GM12878 (cell line): ENCODE measurements at regions not wholly inside any gene's neighbourhood (a gene's known extent, or its start where the extent isn't known, plus 50 kb on each side); places are given as distances from the start of the nearest gene placed in this dataset.

ENCODE experiments used
- ATAC-seq: fragments of 200-7000 bp; cut with Tn5 transposase; 3 replicates; pipeline ENCODE4 v1.9.1; 2020; ENCODE audit warnings: mild to moderate bottlenecking, moderate library complexity
- BruUV-seq: library from RNA; stranded (reverse); fragments of 400-500 nt; replicated peaks from 2 replicates; lab custom pipeline; 2021; lab: Mats Ljungman, UMichigan
- CTCF ChIA-PET: fragments of 300-600 bp; sonication (Branson Sonifier 250); formaldehyde crosslinking; extraction: SDS; loops from one replicate; lab custom pipeline; 2021; ENCODE audit warnings: inconsistent platforms; lab: Yijun Ruan, JAX
- POLR2A ChIA-PET: fragments of 350-600 bp; formaldehyde crosslinking; extraction: SDS; loops from one replicate; lab custom pipeline; 2021; ENCODE audit warnings: inconsistent platforms; lab: Charles Lee
- RAD21 ChIA-PET: fragments of 300-600 bp; sonication (Branson Sonifier 250); formaldehyde crosslinking; loops from one replicate; lab custom pipeline; 2023; ENCODE audit warnings: antibody characterized with exemption; ENCODE audit not compliant: unreplicated experiment; lab: Charles Lee
- SMC1A ChIA-PET: fragments of 300-600 bp; sonication (Branson Sonifier 250); formaldehyde crosslinking; loops from one replicate; lab custom pipeline; 2023; ENCODE audit not compliant: unreplicated experiment, uncharacterized antibody; lab: Charles Lee
- DNase-seq: peaks from one replicate; pipeline ENCODE4 v3.0.0-alpha.2; 2011; ENCODE audit warnings: low read depth, low spot score
- FAIRE-seq: peaks from 3 replicates; lab custom pipeline; 2011; peaks lifted over from hg19 to GRCh38; lab: Jason Lieb, UNC
- H2AFZ ChIP-seq: 2 replicates; pipeline ENCODE4 v1.6.0; 2011; ENCODE audit warnings: low read depth, low read length, control low read depth; ENCODE audit not compliant: control insufficient read depth
- H3K27ac ChIP-seq: 2 replicates; pipeline ENCODE4 v1.5.1; 2011; ENCODE audit warnings: control low read depth; ENCODE audit not compliant: control insufficient read depth, insufficient read depth
- H3K27me3 ChIP-seq, 2 experiments: replicated peaks in 1 of 2; 2 replicates each; pipeline versions ENCODE4 v1.6.0 to v1.6.1; 2011; ENCODE audit warnings: low read length in 1 of 2; ENCODE audit not compliant: control insufficient read depth in 2 of 2, insufficient read depth in 2 of 2
- H3K36me3 ChIP-seq, 2 experiments: 2 replicates each; pipeline ENCODE4 v1.5.1; 2011; ENCODE audit warnings: low read length in 1 of 2; ENCODE audit not compliant: control insufficient read depth in 2 of 2, insufficient read depth in 2 of 2
- H3K4me1 ChIP-seq: 2 replicates; pipeline ENCODE4 v1.6.1; 2011; ENCODE audit warnings: mild to moderate bottlenecking, low read length, moderate library complexity, mixed read lengths; ENCODE audit not compliant: control insufficient read depth, insufficient read depth
- H3K4me2 ChIP-seq: 2 replicates; pipeline ENCODE4 v1.6.0; 2011; ENCODE audit warnings: control low read depth; ENCODE audit not compliant: control insufficient read depth, insufficient read depth
- H3K4me3 ChIP-seq: fragments of 200-600 bp; sonication (generic); 2 replicates; pipeline ENCODE4 v1.5.1; 2016
- H3K79me2 ChIP-seq: 2 replicates; pipeline ENCODE4 v1.6.0; 2011; ENCODE audit warnings: low read length; ENCODE audit not compliant: control insufficient read depth, insufficient read depth
- H3K9ac ChIP-seq: 2 replicates; pipeline ENCODE4 v1.8.0; 2011; ENCODE audit warnings: low read length, control low read depth, mixed read lengths; ENCODE audit not compliant: control insufficient read depth, insufficient read depth
- H3K9me3 ChIP-seq: replicated peaks from 3 replicates; pipeline ENCODE4 v1.5.1; 2011; ENCODE audit warnings: mild to moderate bottlenecking, low read length; ENCODE audit not compliant: control insufficient read depth, insufficient read depth
- H4K20me1 ChIP-seq: 2 replicates; pipeline ENCODE4 v1.6.0; 2011; ENCODE audit not compliant: control insufficient read depth, insufficient read depth
- ASH2L ChIP-seq: fragments of 300-600, 200-600 bp; sonication (generic); IDR thresholded peaks from 2 replicates; pipeline ENCODE4 v1.6.1; 2017; ENCODE audit warnings: low read depth, mild to moderate bottlenecking, borderline replicate concordance
- CHD1 ChIP-seq: IDR thresholded peaks from 2 replicates; pipeline ENCODE4 v1.6.1; 2012; ENCODE audit warnings: low read depth, low read length, improper control_type of control experiment
- GABPA ChIP-seq: IDR thresholded peaks from 2 replicates; pipeline ENCODE4 v1.6.1; 2014; ENCODE audit warnings: antibody characterized with exemption, low read depth, mild to moderate bottlenecking, inconsistent platforms
- GATAD2B ChIP-seq: fragments of 450-650 bp; conservative IDR thresholded peaks from 2 replicates; pipeline ENCODE4 v1.6.1; 2017; ENCODE audit warnings: low read depth, mild to moderate bottlenecking, moderate library complexity
- HCFC1 ChIP-seq: fragments of 150-350 bp; IDR thresholded peaks from 2 replicates; pipeline ENCODE4 v1.6.1; 2014; ENCODE audit warnings: low read length
- NFYB ChIP-seq: IDR thresholded peaks from 2 replicates; pipeline ENCODE4 v1.6.1; 2011; ENCODE audit warnings: low read depth, mild to moderate bottlenecking, low read length, improper control_type of control experiment, moderate library complexity; ENCODE audit not compliant: insufficient read depth
- PAX8 ChIP-seq: fragments of 450-650 bp; IDR thresholded peaks from 2 replicates; pipeline ENCODE4 v1.6.1; 2017; ENCODE audit warnings: mild to moderate bottlenecking, moderate library complexity
- RUNX3 ChIP-seq: IDR thresholded peaks from 2 replicates; pipeline ENCODE4 v1.6.1; 2012; ENCODE audit warnings: low read length, inconsistent platforms
- SIN3A ChIP-seq: IDR thresholded peaks from 2 replicates; pipeline ENCODE4 v1.6.1; 2012; ENCODE audit warnings: low read depth, low read length, improper control_type of control experiment
- SREBF1 ChIP-seq: IDR thresholded peaks from 2 replicates; pipeline ENCODE4 v1.6.1; 2012; ENCODE audit warnings: mild to moderate bottlenecking, low read length
- YBX1 ChIP-seq: fragments of 450-650 bp; IDR thresholded peaks from 2 replicates; pipeline ENCODE4 v1.6.1; 2016; ENCODE audit warnings: antibody characterized with exemption
- ZNF217 ChIP-seq: fragments of 450-650 bp; IDR thresholded peaks from 2 replicates; pipeline ENCODE4 v1.6.1; 2017; ENCODE audit warnings: antibody characterized with exemption, mild to moderate bottlenecking
- ZNF622 ChIP-seq: fragments of 450-650 bp; IDR thresholded peaks from 2 replicates; pipeline ENCODE4 v1.6.1; 2017; ENCODE audit warnings: mild to moderate bottlenecking, inconsistent platforms
- WGBS: methylation state at CpG from one replicate; pipeline ENCODE4 v1.1.6; 2016; ENCODE audit warnings: low lambda C conversion rate; ENCODE audit not compliant: insufficient replicate concordance, insufficient coverage; ENCODE audit errors: missing lambda C conversion rate; 5-methylcytosine and 5-hydroxymethylcytosine counted together
- in situ Hi-C: fragments of 300-500 bp; cut with MboI; formaldehyde crosslinking; loops from 9 replicates; pipeline ENCODE4 v1.14.3; 2018; ENCODE audit warnings: mixed read lengths
- intact Hi-C: fragments of 100-400 bp; cut with micrococcal nuclease; formaldehyde crosslinking; loops from one replicate; pipeline ENCODE4 v1.14.2; 2022; ENCODE audit not compliant: unreplicated experiment

GRCh38 chr2:147577998-147578380 lies 266.8 kb upstream of the ACVR2A start:
- RAD21 ChIA-PET = no interaction called here
- intact Hi-C loops = no loop called here
- ATAC-seq (no peak), DNase-seq (no peak), FAIRE-seq (no peak)
- TF ChIP-seq PAX8 (no peak), CHD1 (no peak), RUNX3 (no peak), GABPA (no peak), NFYB (no peak), ZNF622 (no peak), SREBF1 (no peak), GATAD2B (no peak), SIN3A (no peak), HCFC1 (no peak), YBX1 (no peak), ZNF217 (no peak), ASH2L (no peak)
- Histone ChIP-seq H3K36me3 (no peaks in the 10 kb centered on the region), H3K27me3 (no peaks in the 10 kb centered on the region), H3K9ac (no peak overlapping the region), H3K9me3 (no peaks in the 10 kb centered on the region), H2AFZ (no peak overlapping the region), H3K4me2 (no peak overlapping the region), H3K4me3 (no peak overlapping the region), H3K27ac (no peak overlapping the region), H4K20me1 (no peaks in the 10 kb centered on the region), H3K79me2 (no peaks in the 10 kb centered on the region), H3K4me1 (no peaks in the 10 kb centered on the region)
- in situ Hi-C loops = no loop called here
- SMC1A ChIA-PET = no interaction called here
- CTCF ChIA-PET = no interaction called here
- WGBS = 91% methylated on average over 2 of the region's 2 CpGs
- no TSS peak for BruUV-seq
- POLR2A ChIA-PET = no interaction called here
